ENCODE measurements at regions not wholly inside any gene's neighbourhood (a gene's known extent, or its start where the extent isn't known, plus 50 kb on each side); places are given as distances from the start of the nearest gene placed in this dataset.

GRCh38 chr11:27894552-27894951 lies 194.3 kb upstream of the BDNF start:
- no peaks in the 10 kb centered on the region for H3K79me2 ChIP-seq (ENCODE audit: control insufficient read depth, insufficient read depth, low read length)
- no peak for DNase-seq (ENCODE audit: low read depth in 2 of 2)
- H3K27ac ChIP-seq (ENCODE audit: insufficient read depth, low read length) = no peak overlapping the region
- no peak overlapping the region for H3K9ac ChIP-seq (ENCODE audit: insufficient read depth, low read length)
- no peaks in the 10 kb centered on the region for H3K9me3 ChIP-seq (ENCODE audit: control insufficient read depth, insufficient read depth, low read depth, low read length)
- TF ChIP-seq CTCF (conservative IDR thresholded peaks at IDR 0.05 in 1 of 2, IDR thresholded peaks at IDR 0.05 in 1 of 2; ENCODE audit: low read depth in 1 of 2, low read length in 2 of 2) = no peak
- no peak for TF ChIP-seq EZH2 (IDR thresholded peaks at IDR 0.05; ENCODE audit: low read length, missing control alignments)
- no peak overlapping the region for H3K4me3 ChIP-seq (replicated peaks in 1 of 4; ENCODE audit: control extremely low read depth in 1 of 4, insufficient read depth in 1 of 4, low read depth in 3 of 4, low read length in 4 of 4)
- no peak overlapping the region for H3K4me2 ChIP-seq (ENCODE audit: extremely low read depth, insufficient read depth, low read length)
- no peaks in the 10 kb centered on the region for H3K4me1 ChIP-seq (ENCODE audit: control insufficient read depth, extremely low read depth, insufficient read depth, low read length)
- H3K27me3 ChIP-seq (ENCODE audit: control insufficient read depth, insufficient read depth, low read length) = no peaks in the 10 kb centered on the region
- no peak overlapping the region for H2AFZ ChIP-seq (ENCODE audit: low read length)
- no peaks in the 10 kb centered on the region for H4K20me1 ChIP-seq (ENCODE audit: control insufficient read depth, extremely low read depth, insufficient read depth, low read length)
- no peaks in the 10 kb centered on the region for H3K36me3 ChIP-seq (ENCODE audit: control insufficient read depth, insufficient read depth, low read length)

GRCh38 chr11:27886857-27887256 lies 186.6 kb upstream of the BDNF start:
- no peak overlapping the region for H3K4me3 ChIP-seq (replicated peaks in 1 of 4; ENCODE audit: control extremely low read depth in 1 of 4, insufficient read depth in 1 of 4, low read depth in 3 of 4, low read length in 4 of 4)
- no peaks in the 10 kb centered on the region for H3K36me3 ChIP-seq (ENCODE audit: control insufficient read depth, insufficient read depth, low read length)
- H3K9ac ChIP-seq (ENCODE audit: insufficient read depth, low read length) = no peak overlapping the region
- H3K27me3 ChIP-seq (ENCODE audit: control insufficient read depth, insufficient read depth, low read length) = no peaks in the 10 kb centered on the region
- no peak overlapping the region for H3K4me2 ChIP-seq (ENCODE audit: extremely low read depth, insufficient read depth, low read length)
- TF ChIP-seq EZH2 (IDR thresholded peaks at IDR 0.05; ENCODE audit: low read length, missing control alignments) = no peak
- TF ChIP-seq CTCF (conservative IDR thresholded peaks at IDR 0.05 in 1 of 2, IDR thresholded peaks at IDR 0.05 in 1 of 2; ENCODE audit: low read depth in 1 of 2, low read length in 2 of 2) = no peak
- no peak overlapping the region for H3K27ac ChIP-seq (ENCODE audit: insufficient read depth, low read length)
- DNase-seq (ENCODE audit: low read depth in 2 of 2) = peak in 1 of 2 donors; percentile 27
- no peaks in the 10 kb centered on the region for H4K20me1 ChIP-seq (ENCODE audit: control insufficient read depth, extremely low read depth, insufficient read depth, low read length)
- H3K9me3 ChIP-seq (ENCODE audit: control insufficient read depth, insufficient read depth, low read depth, low read length) = no peaks in the 10 kb centered on the region
- H3K4me1 ChIP-seq (ENCODE audit: control insufficient read depth, extremely low read depth, insufficient read depth, low read length) = peaks cover 2% of the 10 kb centered on the region
- no peaks in the 10 kb centered on the region for H3K79me2 ChIP-seq (ENCODE audit: control insufficient read depth, insufficient read depth, low read length)
- H2AFZ ChIP-seq (ENCODE audit: low read length) = no peak overlapping the region

DNA sequence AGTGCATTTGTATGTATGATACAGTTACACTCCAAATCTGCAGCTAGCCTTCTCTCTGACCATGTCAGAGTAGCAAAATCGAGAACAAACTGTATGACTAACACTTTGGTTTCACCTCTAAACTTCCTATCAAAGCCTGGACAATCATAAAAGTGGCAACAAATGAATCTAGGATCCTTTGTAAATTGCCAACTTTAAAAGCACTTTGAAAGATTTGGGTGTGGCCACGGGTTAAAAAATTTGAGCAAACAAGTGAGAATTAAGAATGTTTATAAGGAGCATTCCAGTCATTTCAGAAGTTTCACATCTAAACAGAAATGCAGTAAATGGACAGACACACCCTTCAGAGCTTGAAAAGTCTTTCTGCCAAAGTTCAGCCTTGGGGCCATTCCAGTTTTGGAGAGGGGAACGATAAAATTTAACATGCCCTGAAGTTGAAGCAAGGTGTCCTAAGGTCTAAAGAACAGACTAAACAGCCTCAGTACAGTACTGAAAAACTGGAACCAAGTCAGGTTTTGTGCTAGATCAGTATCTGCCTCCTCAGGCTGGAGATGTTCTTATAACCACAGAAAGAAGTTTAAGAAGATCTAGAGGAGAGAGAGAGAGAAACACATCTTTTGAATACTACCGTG lies 181.9 kb upstream of the BDNF start:
- Histone ChIP-seq H2AFZ (ENCODE audit: low read length) (no peak overlapping the region), H3K9ac (ENCODE audit: insufficient read depth, low read length) (no peak overlapping the region), H3K4me2 (ENCODE audit: extremely low read depth, insufficient read depth, low read length) (peak overlapping the region; percentile 19), H3K27me3 (ENCODE audit: control insufficient read depth, insufficient read depth, low read length) (no peaks in the 10 kb centered on the region), H3K9me3 (ENCODE audit: control insufficient read depth, insufficient read depth, low read depth, low read length) (no peaks in the 10 kb centered on the region), H3K79me2 (ENCODE audit: control insufficient read depth, insufficient read depth, low read length) (no peaks in the 10 kb centered on the region), H3K4me1 (ENCODE audit: control insufficient read depth, extremely low read depth, insufficient read depth, low read length) (peaks cover 2% of the 10 kb centered on the region), H4K20me1 (ENCODE audit: control insufficient read depth, extremely low read depth, insufficient read depth, low read length) (no peaks in the 10 kb centered on the region), H3K27ac (ENCODE audit: insufficient read depth, low read length) (no peak overlapping the region), H3K4me3 (replicated peaks in 1 of 4; ENCODE audit: control extremely low read depth in 1 of 4, insufficient read depth in 1 of 4, low read depth in 3 of 4, low read length in 4 of 4) (no peak overlapping the region), H3K36me3 (ENCODE audit: control insufficient read depth, insufficient read depth, low read length) (no peaks in the 10 kb centered on the region)
- no peak for TF ChIP-seq EZH2 (IDR thresholded peaks at IDR 0.05; ENCODE audit: low read length, missing control alignments)
- no peak for TF ChIP-seq CTCF (conservative IDR thresholded peaks at IDR 0.05 in 1 of 2, IDR thresholded peaks at IDR 0.05 in 1 of 2; ENCODE audit: low read depth in 1 of 2, low read length in 2 of 2)
- peak in 1 of 2 donors; percentile 43 for DNase-seq (ENCODE audit: low read depth in 2 of 2)

All from fibroblast of lung (primary cell).